IMR-90 (cell line): ENCODE measurements at regions not wholly inside any gene's neighbourhood (a gene's known extent, or its start where the extent isn't known, plus 50 kb on each side); places are given as distances from the start of the nearest gene placed in this dataset.

Experiments
- ATAC-seq: fragments of 200-7000 bp; cut with Tn5 transposase; 2 replicates; pipeline ENCODE4 v1.9.1; 2020; ENCODE audit warnings: low read depth, mild to moderate bottlenecking, moderate library complexity
- BruUV-seq: library from RNA; stranded (reverse); fragments of 400-500 nt; replicated peaks from 2 replicates; lab custom pipeline; 2021; lab: Mats Ljungman, UMichigan
- CTCF ChIA-PET: fragments of 300-600 bp; formaldehyde crosslinking; extraction: SDS; loops from one replicate; lab custom pipeline; 2021; ENCODE audit warnings: antibody characterized with exemption; lab: Yijun Ruan, JAX
- POLR2A ChIA-PET: fragments of 300-600 bp; sonication (Branson Sonifier 250); formaldehyde crosslinking; loops from one replicate; lab custom pipeline; 2022; ENCODE audit warnings: antibody characterized with exemption; ENCODE audit not compliant: unreplicated experiment; lab: Charles Lee
- DNase-seq: peaks from one replicate; pipeline ENCODE4 v3.0.0; 2013
- H2AFZ ChIP-seq: replicated peaks from 2 replicates; pipeline ENCODE3; 2013; ENCODE audit warnings: low read length, mild to moderate bottlenecking; ENCODE audit not compliant: poor library complexity
- H2AK5ac ChIP-seq: 2 replicates; pipeline ENCODE4 v1.6.1; 2013; ENCODE audit warnings: low read depth, low read length, inconsistent platforms
- H2AK9ac ChIP-seq: replicated peaks from 2 replicates; pipeline ENCODE3; 2013; ENCODE audit warnings: mild to moderate bottlenecking, low read depth, low read length, moderate library complexity; ENCODE audit not compliant: poor library complexity
- H2BK120ac ChIP-seq: 2 replicates; pipeline ENCODE4 v1.6.1; 2013; ENCODE audit warnings: low read depth, low read length, inconsistent platforms
- H2BK15ac ChIP-seq: 3 replicates; pipeline ENCODE4 v1.6.1; 2013; ENCODE audit warnings: low read depth, low read length, inconsistent platforms
- H2BK20ac ChIP-seq: 2 replicates; pipeline ENCODE4 v1.6.1; 2013; ENCODE audit warnings: low read depth, mild to moderate bottlenecking, inconsistent platforms, low read length, moderate library complexity
- H2BK5ac ChIP-seq: 2 replicates; pipeline ENCODE4 v1.6.1; 2013; ENCODE audit warnings: mild to moderate bottlenecking, low read depth, low read length, inconsistent platforms; ENCODE audit not compliant: poor library complexity, severe bottlenecking
- H3K14ac ChIP-seq: replicated peaks from 2 replicates; pipeline ENCODE4 v1.6.1; 2013; ENCODE audit warnings: low read depth, low read length, inconsistent platforms
- H3K18ac ChIP-seq: 2 replicates; pipeline ENCODE4 v1.6.1; 2013; ENCODE audit warnings: low read depth, low read length, control low read depth
- H3K23ac ChIP-seq: 2 replicates; pipeline ENCODE4 v1.6.1; 2013; ENCODE audit warnings: low read depth, low read length, inconsistent platforms
- H3K27ac ChIP-seq: 2 replicates; pipeline ENCODE4 v1.5.1; 2013; ENCODE audit warnings: mild to moderate bottlenecking, control low read depth, low read length; ENCODE audit not compliant: insufficient read depth
- H3K27me3 ChIP-seq: 2 replicates; pipeline ENCODE4 v1.6.1; 2013; ENCODE audit warnings: low read length; ENCODE audit not compliant: control insufficient read depth, insufficient read depth
- H3K36me3 ChIP-seq: 2 replicates; pipeline ENCODE4 v1.6.1; 2013; ENCODE audit warnings: low read length, mixed read lengths; ENCODE audit not compliant: control insufficient read depth, insufficient read depth
- H3K4ac ChIP-seq: 2 replicates; pipeline ENCODE4 v1.6.1; 2013; ENCODE audit warnings: low read depth, low read length, inconsistent platforms
- H3K4me1 ChIP-seq: 2 replicates; pipeline ENCODE4 v1.6.1; 2013; ENCODE audit warnings: low read length, mixed read lengths; ENCODE audit not compliant: control insufficient read depth, insufficient read depth
- H3K4me2 ChIP-seq: 2 replicates; pipeline ENCODE4 v1.6.1; 2013; ENCODE audit warnings: low read depth, mild to moderate bottlenecking, control low read depth, low read length, moderate library complexity
- H3K4me3 ChIP-seq: 2 replicates; pipeline ENCODE4 v1.5.1; 2013; ENCODE audit warnings: low read depth, mild to moderate bottlenecking, control low read depth, low read length, moderate library complexity; ENCODE audit not compliant: insufficient read depth
- H3K56ac ChIP-seq: 2 replicates; pipeline ENCODE4 v1.6.1; 2013; ENCODE audit warnings: low read length, inconsistent platforms; ENCODE audit not compliant: insufficient read depth; ENCODE audit errors: extremely low read depth
- H3K79me1 ChIP-seq, 2 experiments: 2 replicates each; pipeline ENCODE4 v1.6.1; 2013; ENCODE audit warnings: low read length in 2 of 2, inconsistent platforms in 1 of 2, low read depth in 1 of 2
- H3K9ac ChIP-seq: 2 replicates; pipeline ENCODE4 v1.6.1; 2013; ENCODE audit warnings: low read depth, low read length, control low read depth
- H3K9me1 ChIP-seq: 2 replicates; pipeline ENCODE4 v1.6.1; 2013; ENCODE audit warnings: low read length, inconsistent platforms; ENCODE audit not compliant: insufficient read depth
- H3K9me3 ChIP-seq: 2 replicates; pipeline ENCODE4 v1.6.1; 2013; ENCODE audit warnings: low read length; ENCODE audit not compliant: control insufficient read depth, insufficient read depth
- H4K20me1 ChIP-seq: 2 replicates; pipeline ENCODE4 v1.6.1; 2013; ENCODE audit warnings: low read length, inconsistent platforms; ENCODE audit not compliant: insufficient read depth
- H4K5ac ChIP-seq: 2 replicates; pipeline ENCODE4 v1.6.1; 2013; ENCODE audit warnings: mild to moderate bottlenecking, low read depth, low read length, control low read depth
- H4K8ac ChIP-seq, 2 experiments: 2 replicates each; pipeline ENCODE4 v1.6.1; 2013; ENCODE audit warnings: low read depth in 2 of 2, low read length in 2 of 2, control low read depth in 1 of 2, inconsistent platforms in 1 of 2
- H4K91ac ChIP-seq: 2 replicates; pipeline ENCODE4 v1.6.1; 2013; ENCODE audit warnings: low read depth, low read length, inconsistent platforms; ENCODE audit not compliant: insufficient read depth
- CEBPB ChIP-seq: IDR thresholded peaks from 2 replicates; pipeline ENCODE4 v1.6.1; 2012; ENCODE audit warnings: low read depth, low read length, improper control_type of control experiment
- WGBS, 2 experiments: methylation state at CpG; one replicate each; pipeline versions ENCODE4 v1.1.5 to v1.1.7; 2013; ENCODE audit warnings: missing lambda C conversion rate in 2 of 2; ENCODE audit not compliant: insufficient read length in 1 of 2; ENCODE audit errors: extremely low coverage in 2 of 2; 5-methylcytosine and 5-hydroxymethylcytosine counted together
- dilution Hi-C: fragments of 300-500 bp; cut with HindIII; formaldehyde crosslinking; loops from one replicate; pipeline ENCODE4 v1.14.3; 2018; ENCODE audit warnings: low sequenced_read_pairs; ENCODE audit not compliant: unreplicated experiment
- in situ Hi-C: fragments of 300-500 bp; cut with MboI; formaldehyde crosslinking; loops from 3 replicates; pipeline ENCODE4 v1.14.3; 2019; ENCODE audit warnings: low sequenced_read_pairs, inconsistent platforms, mixed read lengths
- intact Hi-C: fragments of 100-400 bp; cut with micrococcal nuclease; formaldehyde crosslinking; loops from 2 replicates; pipeline ENCODE4 v1.10.0; 2022
- TF ChIP-seq, protein P1 (sequence below): fragments of 150-350 bp; IDR thresholded peaks from 2 replicates; pipeline ENCODE4 v1.6.1; 2016; ENCODE audit warnings: low read depth, mild to moderate bottlenecking, low read length, moderate library complexity, borderline replicate concordance

DNA sequence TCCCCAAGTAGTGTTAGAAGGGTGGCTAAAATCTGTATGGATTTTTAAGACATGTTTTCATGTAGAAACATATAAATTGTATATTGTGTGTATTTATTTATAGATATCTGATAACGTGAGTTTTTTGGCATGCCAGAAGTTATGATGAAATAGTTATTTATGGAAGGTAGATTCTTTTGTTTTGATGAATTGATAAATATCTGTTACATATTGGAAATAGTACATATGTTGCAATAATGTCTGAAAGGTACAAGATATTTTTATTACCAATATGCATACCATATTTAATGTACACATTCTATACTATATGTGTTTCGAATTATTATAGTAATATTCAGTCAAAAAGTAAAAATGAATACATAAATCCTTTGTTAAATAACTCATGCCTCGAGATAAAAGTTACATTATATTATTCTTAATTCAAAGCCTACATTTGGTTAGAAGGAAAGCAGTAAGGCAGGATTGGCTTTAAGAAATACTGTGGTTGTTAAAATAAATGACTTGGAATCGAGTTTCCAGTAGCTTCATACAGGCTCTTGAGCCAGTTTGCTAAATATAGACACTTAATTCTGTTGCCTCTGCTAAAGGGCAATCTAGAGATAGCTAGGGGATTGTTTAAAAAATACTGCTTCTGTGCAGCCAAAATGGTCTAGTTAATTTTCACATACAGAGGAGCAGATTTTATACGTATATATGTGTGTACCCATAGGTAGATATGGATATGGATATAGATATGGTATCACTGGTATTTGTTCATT lies 1175.1 kb upstream of the B3GALT2 start:
- H3K4me2 ChIP-seq, result no peak overlapping the region
- no peaks in the 10 kb centered on the region for H4K20me1 ChIP-seq
- H2BK5ac ChIP-seq, result no peak overlapping the region
- no peak overlapping the region for H3K56ac ChIP-seq
- no peak overlapping the region for H3K9ac ChIP-seq
- no peaks in the 10 kb centered on the region for H3K9me3 ChIP-seq
- no peak overlapping the region for H3K14ac ChIP-seq
- no peak overlapping the region for H3K4ac ChIP-seq
- H3K9me1 ChIP-seq, result no peaks in the 10 kb centered on the region
- no peaks in the 10 kb centered on the region for H3K79me1 ChIP-seq
- no peak for DNase-seq
- H2AFZ ChIP-seq, result no peak overlapping the region
- ChIA-PET CTCF (no interaction called here), POLR2A (no interaction called here)
- intact Hi-C loops (no loop called here), dilution Hi-C loops (no loop called here), in situ Hi-C loops (no loop called here)
- no TSS peak for BruUV-seq
- no peak for ATAC-seq
- no peak overlapping the region for H2BK120ac ChIP-seq
- H3K18ac ChIP-seq, result no peak overlapping the region
- H3K4me1 ChIP-seq, result no peaks in the 10 kb centered on the region
- no peak overlapping the region for H2BK20ac ChIP-seq
- H3K36me3 ChIP-seq, result no peaks in the 10 kb centered on the region
- H3K27me3 ChIP-seq, result no peaks in the 10 kb centered on the region
- H4K8ac ChIP-seq, result no peak overlapping the region
- no peak overlapping the region for H4K91ac ChIP-seq
- no peak overlapping the region for H2AK5ac ChIP-seq
- H4K5ac ChIP-seq, result no peak overlapping the region
- no peak overlapping the region for H2BK15ac ChIP-seq
- H2AK9ac ChIP-seq, result no peak overlapping the region
- TF ChIP-seq, protein P1, sequence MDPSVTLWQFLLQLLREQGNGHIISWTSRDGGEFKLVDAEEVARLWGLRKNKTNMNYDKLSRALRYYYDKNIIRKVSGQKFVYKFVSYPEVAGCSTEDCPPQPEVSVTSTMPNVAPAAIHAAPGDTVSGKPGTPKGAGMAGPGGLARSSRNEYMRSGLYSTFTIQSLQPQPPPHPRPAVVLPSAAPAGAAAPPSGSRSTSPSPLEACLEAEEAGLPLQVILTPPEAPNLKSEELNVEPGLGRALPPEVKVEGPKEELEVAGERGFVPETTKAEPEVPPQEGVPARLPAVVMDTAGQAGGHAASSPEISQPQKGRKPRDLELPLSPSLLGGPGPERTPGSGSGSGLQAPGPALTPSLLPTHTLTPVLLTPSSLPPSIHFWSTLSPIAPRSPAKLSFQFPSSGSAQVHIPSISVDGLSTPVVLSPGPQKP, result no peak
- TF ChIP-seq CEBPB, result peak; percentile 55
- WGBS, 2 experiments, result no CpG with 5 or more reads among the region's 5 CpGs
- H3K27ac ChIP-seq, result no peak overlapping the region
- no peak overlapping the region for H3K23ac ChIP-seq
- H3K4me3 ChIP-seq, result no peak overlapping the region
